Testis (tissue), 2 donors: ENCODE measurements at regions not wholly inside any gene's neighbourhood (a gene's known extent, or its start where the extent isn't known, plus 50 kb on each side); places are given as distances from the start of the nearest gene placed in this dataset.

Experiments
- POLR2A ChIP-seq: fragments of 450-650 bp; IDR thresholded peaks from one replicate; pipeline ENCODE4 v1.6.1; 2017; ENCODE audit warnings: antibody characterized with exemption, mild to moderate bottlenecking, moderate library complexity
- TF ChIP-seq, protein P1 (sequence below), 3 experiments: fragments of 450-650 bp in 2 of 3; fragments of 200-600 bp in 1 of 3; sonication (generic) in 1 of 3; IDR thresholded peaks; one replicate each; pipeline ENCODE4 v1.5.1; 2016 to 2019; ENCODE audit warnings: antibody characterized with exemption in 3 of 3, mild to moderate bottlenecking in 2 of 3, moderate library complexity in 1 of 3

DNA sequence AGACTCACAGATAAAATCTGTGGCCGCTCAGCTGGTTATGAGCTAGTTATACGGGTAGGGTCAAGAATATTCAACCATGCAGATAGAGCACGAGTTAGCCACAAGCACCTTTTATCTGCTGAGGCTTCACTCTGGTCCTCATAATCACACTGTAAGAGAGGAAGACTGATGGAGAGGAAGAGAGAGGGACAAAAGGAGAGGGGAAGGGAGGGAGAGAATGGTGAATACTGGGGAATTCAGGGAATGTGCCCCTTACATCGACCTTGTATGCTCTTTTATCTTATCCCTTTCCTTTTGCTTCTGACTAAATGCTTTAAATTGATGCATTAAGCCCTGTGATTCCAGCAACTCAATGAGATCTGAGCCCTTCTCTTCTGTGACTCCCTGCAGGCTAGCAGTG lies 333.1 kb downstream of the DSEL start:
- TF ChIP-seq, protein P1, sequence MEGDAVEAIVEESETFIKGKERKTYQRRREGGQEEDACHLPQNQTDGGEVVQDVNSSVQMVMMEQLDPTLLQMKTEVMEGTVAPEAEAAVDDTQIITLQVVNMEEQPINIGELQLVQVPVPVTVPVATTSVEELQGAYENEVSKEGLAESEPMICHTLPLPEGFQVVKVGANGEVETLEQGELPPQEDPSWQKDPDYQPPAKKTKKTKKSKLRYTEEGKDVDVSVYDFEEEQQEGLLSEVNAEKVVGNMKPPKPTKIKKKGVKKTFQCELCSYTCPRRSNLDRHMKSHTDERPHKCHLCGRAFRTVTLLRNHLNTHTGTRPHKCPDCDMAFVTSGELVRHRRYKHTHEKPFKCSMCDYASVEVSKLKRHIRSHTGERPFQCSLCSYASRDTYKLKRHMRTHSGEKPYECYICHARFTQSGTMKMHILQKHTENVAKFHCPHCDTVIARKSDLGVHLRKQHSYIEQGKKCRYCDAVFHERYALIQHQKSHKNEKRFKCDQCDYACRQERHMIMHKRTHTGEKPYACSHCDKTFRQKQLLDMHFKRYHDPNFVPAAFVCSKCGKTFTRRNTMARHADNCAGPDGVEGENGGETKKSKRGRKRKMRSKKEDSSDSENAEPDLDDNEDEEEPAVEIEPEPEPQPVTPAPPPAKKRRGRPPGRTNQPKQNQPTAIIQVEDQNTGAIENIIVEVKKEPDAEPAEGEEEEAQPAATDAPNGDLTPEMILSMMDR (IDR thresholded peaks at IDR 0.05) = no peak
- TF ChIP-seq POLR2A = no peak
